Panc1 (cell line): ENCODE measurements at regions not wholly inside any gene's neighbourhood (a gene's known extent, or its start where the extent isn't known, plus 50 kb on each side); places are given as distances from the start of the nearest gene placed in this dataset.

ENCODE experiments used
- ATAC-seq: fragments of 200-7000 bp; cut with Tn5 transposase; 2 replicates; pipeline ENCODE4 v1.9.1; 2020; ENCODE audit warnings: mild to moderate bottlenecking, moderate library complexity
- BruUV-seq: library from RNA; stranded (reverse); fragments of 400-500 nt; replicated peaks from 2 replicates; lab custom pipeline; 2021; lab: Mats Ljungman, UMichigan
- CTCF ChIA-PET: fragments of 300-600 bp; sonication (Branson Sonifier 250); formaldehyde crosslinking; loops from one replicate; lab custom pipeline; 2022; ENCODE audit warnings: antibody characterized with exemption; lab: Charles Lee
- POLR2A ChIA-PET: fragments of 300-600 bp; sonication (Branson Sonifier 250); formaldehyde crosslinking; loops from one replicate; lab custom pipeline; 2022; ENCODE audit warnings: antibody characterized with exemption; lab: Charles Lee
- DNase-seq: peaks from one replicate; pipeline ENCODE4 v3.0.0-alpha.2; 2010; ENCODE audit warnings: low read depth, low spot score
- H3K27ac ChIP-seq: 2 replicates; pipeline ENCODE4 v1.5.1; 2011; ENCODE audit warnings: mild to moderate bottlenecking, low read length, inconsistent platforms
- H3K27me3 ChIP-seq: fragments of 200-500 bp; sonication (Bioruptor generic); 2 replicates; pipeline ENCODE4 v1.6.0; 2014; ENCODE audit warnings: low read length, inconsistent platforms; ENCODE audit not compliant: control insufficient read depth, insufficient read depth
- H3K36me3 ChIP-seq: fragments of 200-500 bp; sonication (Bioruptor generic); 2 replicates; pipeline ENCODE4 v1.5.1; 2014; ENCODE audit warnings: inconsistent platforms, mild to moderate bottlenecking, low read length, moderate library complexity; ENCODE audit not compliant: control insufficient read depth, insufficient read depth
- H3K4me1 ChIP-seq: 2 replicates; pipeline ENCODE4 v1.5.1; 2011; ENCODE audit warnings: inconsistent platforms, mild to moderate bottlenecking, low read length, moderate library complexity; ENCODE audit not compliant: control insufficient read depth, insufficient read depth
- H3K4me3 ChIP-seq, 2 experiments: 2 replicates each; pipeline ENCODE4 v1.5.1; 2011 to 2012; ENCODE audit warnings: low read depth in 2 of 2, low read length in 2 of 2, mild to moderate bottlenecking in 2 of 2, inconsistent platforms in 1 of 2, moderate library complexity in 1 of 2
- H3K9me3 ChIP-seq: fragments of 200-500 bp; sonication (Bioruptor generic); 2 replicates; pipeline ENCODE4 v1.5.1; 2014; ENCODE audit warnings: low read depth, mild to moderate bottlenecking, inconsistent platforms, low read length, moderate library complexity; ENCODE audit not compliant: control insufficient read depth, insufficient read depth
- POLR2AphosphoS5 ChIP-seq: IDR thresholded peaks from 2 replicates; pipeline ENCODE4 v1.6.1; 2012; ENCODE audit warnings: mild to moderate bottlenecking, low read depth, low read length, moderate library complexity
- REST ChIP-seq, 2 experiments: IDR thresholded peaks; 2 replicates each; pipeline ENCODE4 v1.6.1; 2011 to 2012; ENCODE audit warnings: low read depth in 2 of 2, control low read depth in 1 of 2, low read length in 1 of 2, mild to moderate bottlenecking in 1 of 2, moderate library complexity in 1 of 2; ENCODE audit not compliant: insufficient read depth in 1 of 2
- SIN3A ChIP-seq: IDR thresholded peaks from 2 replicates; pipeline ENCODE4 v1.6.1; 2012; ENCODE audit warnings: low read depth, mild to moderate bottlenecking, low read length, moderate library complexity, borderline replicate concordance; ENCODE audit not compliant: insufficient read depth
- TCF7L2 ChIP-seq: IDR thresholded peaks from 2 replicates; pipeline ENCODE4 v1.6.1; 2011; ENCODE audit warnings: mild to moderate bottlenecking, low read depth, low read length, inconsistent platforms
- in situ Hi-C: cut with HindIII; loops from 2 replicates; pipeline ENCODE4 v1.10.0; 2016; ENCODE audit warnings: low sequenced_read_pairs, low pct_unique_long_range_greater_than_20kb
- intact Hi-C: fragments of 100-400 bp; cut with micrococcal nuclease; formaldehyde crosslinking; loops from one replicate; pipeline ENCODE4 v1.10.0; 2022; ENCODE audit not compliant: unreplicated experiment
- TF ChIP-seq, protein P1 (sequence below): fragments of 450-650 bp; IDR thresholded peaks from 2 replicates; pipeline ENCODE4 v1.5.1; 2017; ENCODE audit warnings: mild to moderate bottlenecking

GRCh38 chr6:168155821-168156741, 77.1 kb upstream of the FRMD1 start:
- in situ Hi-C loops, result no loop called here
- no TSS peak for BruUV-seq
- Histone ChIP-seq H3K27me3 (no peaks in the 10 kb centered on the region), H3K4me1 (peaks cover 34% of the 10 kb centered on the region), H3K27ac (peak overlapping the region; percentile 85; the same call in 1 of the 2 replicates), H3K9me3 (no peaks in the 10 kb centered on the region), H3K36me3 (no peaks in the 10 kb centered on the region), H3K4me3 (no peak overlapping the region)
- intact Hi-C loops, result loop anchor here (10.0 kb wide), 1 partner anchor 729 kb away; no protein-coding TSS in a partner anchor
- no peak for TF ChIP-seq SIN3A
- no peak for TF ChIP-seq POLR2AphosphoS5
- TF ChIP-seq, protein P1, sequence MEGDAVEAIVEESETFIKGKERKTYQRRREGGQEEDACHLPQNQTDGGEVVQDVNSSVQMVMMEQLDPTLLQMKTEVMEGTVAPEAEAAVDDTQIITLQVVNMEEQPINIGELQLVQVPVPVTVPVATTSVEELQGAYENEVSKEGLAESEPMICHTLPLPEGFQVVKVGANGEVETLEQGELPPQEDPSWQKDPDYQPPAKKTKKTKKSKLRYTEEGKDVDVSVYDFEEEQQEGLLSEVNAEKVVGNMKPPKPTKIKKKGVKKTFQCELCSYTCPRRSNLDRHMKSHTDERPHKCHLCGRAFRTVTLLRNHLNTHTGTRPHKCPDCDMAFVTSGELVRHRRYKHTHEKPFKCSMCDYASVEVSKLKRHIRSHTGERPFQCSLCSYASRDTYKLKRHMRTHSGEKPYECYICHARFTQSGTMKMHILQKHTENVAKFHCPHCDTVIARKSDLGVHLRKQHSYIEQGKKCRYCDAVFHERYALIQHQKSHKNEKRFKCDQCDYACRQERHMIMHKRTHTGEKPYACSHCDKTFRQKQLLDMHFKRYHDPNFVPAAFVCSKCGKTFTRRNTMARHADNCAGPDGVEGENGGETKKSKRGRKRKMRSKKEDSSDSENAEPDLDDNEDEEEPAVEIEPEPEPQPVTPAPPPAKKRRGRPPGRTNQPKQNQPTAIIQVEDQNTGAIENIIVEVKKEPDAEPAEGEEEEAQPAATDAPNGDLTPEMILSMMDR, result no peak
- DNase-seq (no peak), ATAC-seq (no peak)
- CTCF ChIA-PET, result no interaction called here
- POLR2A ChIA-PET, result no interaction called here

DNA sequence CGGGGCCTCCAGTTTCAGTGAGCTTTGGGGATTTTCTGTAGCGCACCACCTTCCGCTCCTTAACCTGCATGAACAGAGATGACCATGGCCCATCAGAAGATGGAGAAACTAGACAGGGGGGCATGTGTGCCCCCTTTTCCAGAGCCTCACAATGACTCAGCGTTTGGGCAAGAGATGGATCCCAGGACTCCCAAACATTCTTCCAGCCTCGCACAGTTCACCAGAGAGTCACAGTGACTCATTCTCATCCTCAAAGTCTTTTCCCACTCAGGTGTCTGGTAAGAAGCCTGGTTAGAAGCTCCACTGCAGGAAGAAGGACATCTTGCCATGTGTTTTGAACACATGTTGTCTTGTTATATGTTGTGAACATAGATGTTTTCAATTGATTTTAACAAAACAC, 76.2 kb upstream of the FRMD1 start:
- CTCF ChIA-PET, result no interaction called here
- no peaks in the 10 kb centered on the region for H3K27me3 ChIP-seq
- in situ Hi-C loops, result no loop called here

More for the DNA sequence above, 76.2 kb upstream of the FRMD1 start:
- ATAC-seq (no peak), DNase-seq (no peak)
- Histone ChIP-seq H3K4me1 (peaks cover 37% of the 10 kb centered on the region), H3K36me3 (no peaks in the 10 kb centered on the region), H3K27ac (peak overlapping the region; percentile 19; the same call in 1 of the 2 replicates), H3K9me3 (no peaks in the 10 kb centered on the region), H3K4me3 (no peak overlapping the region)
- intact Hi-C loops, result loop anchor here (10.0 kb wide), 1 partner anchor 730 kb away; no protein-coding TSS in a partner anchor
- POLR2A ChIA-PET, result interaction anchor here (0.7 kb wide), 1 partner anchor 13 kb away, joined by 3 read pairs; no protein-coding TSS in a partner anchor
- TF ChIP-seq TCF7L2 (no peak), POLR2AphosphoS5 (no peak), SIN3A (no peak), REST (IDR thresholded peaks at IDR 0.05; ENCODE audit: insufficient read depth in 1 of 2, low read depth in 2 of 2, low read length in 1 of 2) (no peak)
- TF ChIP-seq, protein P1, result no peak
- BruUV-seq, result no TSS peak
